ENCODE measurements at regions not wholly inside any gene's neighbourhood (a gene's known extent, or its start where the extent isn't known, plus 50 kb on each side); places are given as distances from the start of the nearest gene placed in this dataset.

- TF ChIP-seq CTCF (IDR thresholded peaks at IDR 0.05; ENCODE audit: low read depth, low read length, missing input control) (no peak), HNF4A (conservative IDR thresholded peaks at IDR 0.05) (no peak), GABPA (IDR thresholded peaks at IDR 0.05 in 1 of 2, conservative IDR thresholded peaks at IDR 0.05 in 1 of 2) (no peak), REST (IDR thresholded peaks at IDR 0.05) (no peak), MAX (IDR thresholded peaks at IDR 0.05) (no peak), NR2F2 (IDR thresholded peaks at IDR 0.05) (no peak)
These were observed 176.1 kb upstream of the PFKP start for GRCh38 chr10:2891073-2891769.
